ENCODE measurements at regions not wholly inside any gene's neighbourhood (a gene's known extent, or its start where the extent isn't known, plus 50 kb on each side); places are given as distances from the start of the nearest gene placed in this dataset.

DNA sequence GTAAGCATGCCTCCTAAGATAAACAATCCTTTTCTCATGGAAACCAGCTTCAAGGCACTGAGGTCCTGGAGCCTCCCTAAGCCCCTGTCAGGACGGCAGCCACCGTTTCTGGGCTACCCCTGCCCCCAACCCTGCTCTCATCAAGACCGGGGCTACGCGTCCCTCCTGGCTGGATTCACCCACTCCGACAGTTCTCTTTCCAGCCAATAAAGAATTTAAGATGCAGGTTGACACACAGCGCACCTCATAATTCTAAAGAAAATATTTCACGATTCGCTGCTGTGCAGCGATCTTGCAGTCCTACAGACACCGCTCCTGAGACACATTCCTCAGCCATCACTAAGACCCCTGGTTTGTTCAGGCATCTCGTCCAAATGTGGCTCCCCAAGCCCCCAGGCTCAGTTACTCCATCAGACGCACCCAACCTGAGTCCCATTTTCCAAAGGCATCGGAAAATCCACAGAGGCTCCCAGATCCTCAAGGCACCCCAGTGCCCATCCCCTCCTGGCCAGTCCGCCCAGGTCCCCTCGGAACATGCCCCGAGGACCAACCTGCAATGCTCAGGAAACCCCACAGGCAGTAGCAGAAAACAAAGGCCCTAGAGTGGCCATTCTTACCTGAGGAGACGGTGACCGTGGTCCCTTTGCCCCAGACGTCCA is 336.3 kb downstream of the TMEM121 start:
- no peak for DNase-seq (ENCODE audit: low spot score)
- in situ Hi-C loops (cut with HindIII; ENCODE audit: extremely low pct_ligation_motif_present, low pct_unique_long_range_greater_than_20kb), result no loop called here
- FAIRE-seq, result no peak

DNA sequence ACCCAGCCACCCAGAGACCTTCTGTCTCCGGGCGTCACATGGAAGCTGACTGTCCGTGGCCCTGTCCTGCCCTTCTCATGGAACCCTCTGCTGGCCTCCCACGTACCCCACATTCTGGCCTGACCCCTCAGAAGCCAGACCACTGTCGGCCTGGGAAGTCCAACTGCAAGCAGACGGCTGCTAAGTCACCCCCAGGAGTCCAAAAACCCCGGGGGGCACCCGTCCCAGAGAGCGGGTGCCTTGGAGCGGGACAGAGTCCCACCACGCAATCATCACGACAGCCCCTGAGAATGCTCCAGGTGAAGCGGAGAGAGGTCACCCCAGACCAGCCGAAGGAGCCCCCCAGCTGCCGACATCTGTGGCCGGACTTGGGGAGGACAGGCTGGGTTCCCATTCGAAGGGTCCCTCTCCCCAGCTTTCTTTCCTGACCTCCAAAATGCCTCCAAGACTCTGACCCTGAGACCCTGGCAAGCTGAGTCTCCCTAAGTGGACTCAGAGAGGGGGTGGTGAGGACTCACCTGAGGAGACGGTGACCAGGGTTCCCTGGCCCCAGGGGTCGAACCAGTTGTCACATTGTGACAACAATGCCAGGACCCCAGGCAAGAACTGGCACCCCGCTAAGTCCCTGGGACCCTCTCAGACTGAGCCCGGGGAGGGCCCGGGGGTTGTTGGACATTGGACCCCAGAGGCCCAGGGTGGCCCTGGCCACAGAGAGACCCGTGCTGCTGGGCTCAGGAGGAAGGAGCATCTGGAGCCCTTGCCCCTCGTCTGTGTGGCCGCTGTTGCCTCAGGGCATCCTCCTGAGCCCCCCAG is 337.1 kb downstream of the TMEM121 start:
- Histone ChIP-seq H3K9ac (ENCODE audit: insufficient read depth, low read depth, low read length) (no peak overlapping the region), H3K27ac (ENCODE audit: extremely low read length, insufficient read depth, low read length) (no peak overlapping the region), H3K4me3 (replicated peaks in 1 of 3; ENCODE audit: insufficient read depth in 1 of 3, low read depth in 2 of 3, low read length in 3 of 3) (no peak overlapping the region), H3K36me3 (replicated peaks in 1 of 2; ENCODE audit: control insufficient read depth in 1 of 2, insufficient read depth in 2 of 2, low read length in 2 of 2) (no peaks in the 10 kb centered on the region), H2AFZ (ENCODE audit: low read length) (no peak overlapping the region), H3K9me3 (ENCODE audit: low read length) (no peaks in the 10 kb centered on the region), H3K79me2 (ENCODE audit: insufficient read depth, low read length) (no peaks in the 10 kb centered on the region), H3K27me3 (ENCODE audit: control insufficient read depth in 1 of 2, insufficient read depth in 2 of 2, low read length in 2 of 2) (peaks cover 13 to 45% of the 10 kb centered on the region in 2 experiments; a peak in 4 of 5 replicates), H3K4me2 (ENCODE audit: low read depth, low read length) (no peak overlapping the region), H3K4me1 (ENCODE audit: insufficient read depth, low read length) (no peaks in the 10 kb centered on the region), H4K20me1 (ENCODE audit: insufficient read depth, low read length) (no peaks in the 10 kb centered on the region)
- in situ Hi-C loops (cut with HindIII; ENCODE audit: extremely low pct_ligation_motif_present, low pct_unique_long_range_greater_than_20kb), result no loop called here
- BruUV-seq (replicated peaks), result no TSS peak
- no peak for TF ChIP-seq MLLT10 (CRISPR knock-in tag; IDR thresholded peaks at IDR 0.05)
- no peak for TF ChIP-seq SRY (CRISPR knock-in tag; IDR thresholded peaks at IDR 0.05)
- TF ChIP-seq NPAS2 (CRISPR knock-in tag; IDR thresholded peaks at IDR 0.05; ENCODE audit: borderline replicate concordance), result no peak
- TF ChIP-seq ZNF616 (CRISPR knock-in tag; IDR thresholded peaks at IDR 0.05; ENCODE audit: low read depth), result no peak
- TF ChIP-seq ATAD3A (CRISPR knock-in tag; IDR thresholded peaks at IDR 0.05), result no peak
- no peak for TF ChIP-seq ISX (CRISPR knock-in tag; conservative IDR thresholded peaks at IDR 0.05)
- DNase-seq (ENCODE audit: low spot score) (no peak), FAIRE-seq (no peak), ATAC-seq (no peak)
- 21% methylated on average over 7 of the region's 25 CpGs for WGBS (ENCODE audit: low lambda C conversion rate)
- intact Hi-C loops (cut with micrococcal nuclease; ENCODE audit: unreplicated experiment), result no loop called here
- POLR2A ChIA-PET, result no interaction called here
- CTCF ChIA-PET (ENCODE audit: low intra/inter-chr PET ratio, low total read pairs), result no interaction called here

More for the DNA sequence above, 336.3 kb downstream of the TMEM121 start:
- Histone ChIP-seq H3K36me3 (replicated peaks in 1 of 2; ENCODE audit: control insufficient read depth in 1 of 2, insufficient read depth in 2 of 2, low read length in 2 of 2) (no peaks in the 10 kb centered on the region), H3K27ac (ENCODE audit: extremely low read length, insufficient read depth, low read length) (no peak overlapping the region), H3K27me3 (ENCODE audit: control insufficient read depth in 1 of 2, insufficient read depth in 2 of 2, low read length in 2 of 2) (peaks cover 13 to 43% of the 10 kb centered on the region in 2 experiments; a peak in 4 of 5 replicates), H3K4me3 (replicated peaks in 1 of 3; ENCODE audit: insufficient read depth in 1 of 3, low read depth in 2 of 3, low read length in 3 of 3) (no peak overlapping the region), H3K9ac (ENCODE audit: insufficient read depth, low read depth, low read length) (no peak overlapping the region), H2AFZ (ENCODE audit: low read length) (no peak overlapping the region), H3K4me2 (ENCODE audit: low read depth, low read length) (no peak overlapping the region), H3K4me1 (ENCODE audit: insufficient read depth, low read length) (no peaks in the 10 kb centered on the region), H4K20me1 (ENCODE audit: insufficient read depth, low read length) (no peaks in the 10 kb centered on the region), H3K9me3 (ENCODE audit: low read length) (no peaks in the 10 kb centered on the region), H3K79me2 (ENCODE audit: insufficient read depth, low read length) (no peaks in the 10 kb centered on the region)
- ChIA-PET CTCF (ENCODE audit: low intra/inter-chr PET ratio, low total read pairs) (no interaction called here), POLR2A (no interaction called here)
- intact Hi-C loops (cut with micrococcal nuclease; ENCODE audit: unreplicated experiment), result no loop called here
- no peak for TF ChIP-seq TOE1 (CRISPR knock-in tag; IDR thresholded peaks at IDR 0.05)
- no peak for TF ChIP-seq CBFB (CRISPR knock-in tag; IDR thresholded peaks at IDR 0.05)
- ATAC-seq, result no peak
- no TSS peak for BruUV-seq (replicated peaks)
- 13% methylated on average over 15 of the region's 20 CpGs for WGBS (ENCODE audit: low lambda C conversion rate)

Measured in HepG2 (cell line).